Keratinocyte (primary cell): ENCODE measurements at regions not wholly inside any gene's neighbourhood (a gene's known extent, or its start where the extent isn't known, plus 50 kb on each side); places are given as distances from the start of the nearest gene placed in this dataset.

Experiments
- DNase-seq: peaks from one replicate; pipeline ENCODE4 v3.0.0-alpha.2; 2011; ENCODE audit warnings: low read depth, missing footprints, low spot score
- FAIRE-seq: peaks from 2 replicates; lab custom pipeline; 2011; peaks lifted over from hg19 to GRCh38; lab: Jason Lieb, UNC
- H2AFZ ChIP-seq: 2 replicates; pipeline ENCODE4 v1.6.0; 2012; ENCODE audit warnings: low read length, control low read depth, inconsistent platforms; ENCODE audit not compliant: control insufficient read depth
- H3K27ac ChIP-seq: 2 replicates; pipeline ENCODE4 v1.5.1; 2011; ENCODE audit warnings: low read length; ENCODE audit not compliant: control insufficient read depth, insufficient read depth
- H3K27me3 ChIP-seq: 3 replicates; pipeline ENCODE4 v1.6.0; 2011; ENCODE audit warnings: low read length; ENCODE audit not compliant: control insufficient read depth, insufficient read depth; ENCODE audit errors: extremely low read depth
- H3K36me3 ChIP-seq, 2 experiments: 2 replicates in 1 of 2; 3 replicates in 1 of 2; pipeline ENCODE4 v1.5.1; 2011; ENCODE audit warnings: low read length in 2 of 2, mild to moderate bottlenecking in 1 of 2; ENCODE audit not compliant: control insufficient read depth in 2 of 2, insufficient read depth in 2 of 2; ENCODE audit errors: extremely low read depth in 1 of 2
- H3K4me1 ChIP-seq: 3 replicates; pipeline ENCODE4 v1.5.1; 2011; ENCODE audit warnings: low read length; ENCODE audit not compliant: control insufficient read depth, insufficient read depth; ENCODE audit errors: extremely low read depth
- H3K4me2 ChIP-seq: 3 replicates; pipeline ENCODE4 v1.6.0; 2011; ENCODE audit warnings: low read depth, low read length; ENCODE audit not compliant: control insufficient read depth, insufficient read depth; ENCODE audit errors: extremely low read depth
- H3K4me3 ChIP-seq, 3 experiments: fragments of 200-600 bp in 1 of 3; sonication (generic) in 1 of 3; 2 replicates in 2 of 3; 3 replicates in 1 of 3; pipeline ENCODE4 v1.5.1; 2011 to 2016; ENCODE audit warnings: low read length in 3 of 3, mild to moderate bottlenecking in 3 of 3, control low read depth in 2 of 3, inconsistent platforms in 1 of 3, low read depth in 1 of 3, mixed read lengths in 1 of 3, mixed run types in 1 of 3, moderate library complexity in 1 of 3; ENCODE audit not compliant: control insufficient read depth in 2 of 3, insufficient read depth in 2 of 3; ENCODE audit errors: extremely low read depth in 1 of 3
- H3K79me2 ChIP-seq: 2 replicates; pipeline ENCODE4 v1.6.0; 2012; ENCODE audit warnings: low read length; ENCODE audit not compliant: control insufficient read depth, insufficient read depth
- H3K9ac ChIP-seq: 3 replicates; pipeline ENCODE4 v1.6.0; 2011; ENCODE audit warnings: low read length; ENCODE audit not compliant: control insufficient read depth, insufficient read depth; ENCODE audit errors: extremely low read depth
- H3K9me1 ChIP-seq: 3 replicates; pipeline ENCODE4 v1.6.0; 2011; ENCODE audit warnings: low read length; ENCODE audit not compliant: control insufficient read depth, insufficient read depth; ENCODE audit errors: extremely low read depth
- H3K9me3 ChIP-seq: 2 replicates; pipeline ENCODE4 v1.5.1; 2012; ENCODE audit warnings: low read depth, low read length; ENCODE audit not compliant: control insufficient read depth
- H4K20me1 ChIP-seq: 3 replicates; pipeline ENCODE4 v1.6.0; 2011; ENCODE audit warnings: low read length; ENCODE audit not compliant: control insufficient read depth, insufficient read depth; ENCODE audit errors: extremely low read depth
- EZH2 ChIP-seq: IDR thresholded peaks from one replicate; pipeline ENCODE4 v1.6.1; 2012; ENCODE audit warnings: inconsistent platforms, mild to moderate bottlenecking, low read length, moderate library complexity
- dilution Hi-C: fragments of 300-500 bp; cut with MboI; formaldehyde crosslinking; loops from one replicate; pipeline ENCODE4 v1.7.0; 2020; ENCODE audit warnings: low sequenced_read_pairs; ENCODE audit not compliant: extremely low pct_ligation_motif_present
- TF ChIP-seq, protein P1 (sequence below), 3 experiments: IDR thresholded peaks in 1 of 3; conservative IDR thresholded peaks in 1 of 3; optimal IDR thresholded peaks in 1 of 3; 2 replicates in 2 of 3; 3 replicates in 1 of 3; pipeline versions ENCODE3 to v1.5.1; 2011; ENCODE audit warnings: low read length in 3 of 3, mild to moderate bottlenecking in 3 of 3, moderate library complexity in 2 of 3, control low read depth in 1 of 3, inconsistent platforms in 1 of 3; ENCODE audit not compliant: insufficient read depth in 2 of 3; ENCODE audit errors: extremely low read depth in 1 of 3

- peak overlapping the region; percentile 28 for H3K27ac ChIP-seq
- H3K4me2 ChIP-seq: peak overlapping the region; percentile 36
- H3K9ac ChIP-seq: no peak overlapping the region
- FAIRE-seq: no peak
- no peaks in the 10 kb centered on the region for H3K9me3 ChIP-seq
- dilution Hi-C loops: no loop called here
- TF ChIP-seq, protein P1, sequence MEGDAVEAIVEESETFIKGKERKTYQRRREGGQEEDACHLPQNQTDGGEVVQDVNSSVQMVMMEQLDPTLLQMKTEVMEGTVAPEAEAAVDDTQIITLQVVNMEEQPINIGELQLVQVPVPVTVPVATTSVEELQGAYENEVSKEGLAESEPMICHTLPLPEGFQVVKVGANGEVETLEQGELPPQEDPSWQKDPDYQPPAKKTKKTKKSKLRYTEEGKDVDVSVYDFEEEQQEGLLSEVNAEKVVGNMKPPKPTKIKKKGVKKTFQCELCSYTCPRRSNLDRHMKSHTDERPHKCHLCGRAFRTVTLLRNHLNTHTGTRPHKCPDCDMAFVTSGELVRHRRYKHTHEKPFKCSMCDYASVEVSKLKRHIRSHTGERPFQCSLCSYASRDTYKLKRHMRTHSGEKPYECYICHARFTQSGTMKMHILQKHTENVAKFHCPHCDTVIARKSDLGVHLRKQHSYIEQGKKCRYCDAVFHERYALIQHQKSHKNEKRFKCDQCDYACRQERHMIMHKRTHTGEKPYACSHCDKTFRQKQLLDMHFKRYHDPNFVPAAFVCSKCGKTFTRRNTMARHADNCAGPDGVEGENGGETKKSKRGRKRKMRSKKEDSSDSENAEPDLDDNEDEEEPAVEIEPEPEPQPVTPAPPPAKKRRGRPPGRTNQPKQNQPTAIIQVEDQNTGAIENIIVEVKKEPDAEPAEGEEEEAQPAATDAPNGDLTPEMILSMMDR (optimal IDR thresholded peaks at IDR 0.05 in 1 of 3, IDR thresholded peaks at IDR 0.05 in 1 of 3, conservative IDR thresholded peaks at IDR 0.05 in 1 of 3; ENCODE audit: extremely low read depth in 1 of 3, insufficient read depth in 2 of 3, low read length in 3 of 3): no peak
- TF ChIP-seq EZH2: no peak
- H3K4me3 ChIP-seq: no peak overlapping the region
- no peaks in the 10 kb centered on the region for H4K20me1 ChIP-seq
- H3K27me3 ChIP-seq: no peaks in the 10 kb centered on the region
- H3K36me3 ChIP-seq: no peaks in the 10 kb centered on the region
- DNase-seq: peak; percentile 40
- peak overlapping the region; percentile 26 for H2AFZ ChIP-seq
- peaks cover 40% of the 10 kb centered on the region for H3K4me1 ChIP-seq
- H3K9me1 ChIP-seq: no peaks in the 10 kb centered on the region
- no peaks in the 10 kb centered on the region for H3K79me2 ChIP-seq
Measured at GRCh38 chr6:14716499-14717146, 529.2 kb upstream of the JARID2 start.

DNA sequence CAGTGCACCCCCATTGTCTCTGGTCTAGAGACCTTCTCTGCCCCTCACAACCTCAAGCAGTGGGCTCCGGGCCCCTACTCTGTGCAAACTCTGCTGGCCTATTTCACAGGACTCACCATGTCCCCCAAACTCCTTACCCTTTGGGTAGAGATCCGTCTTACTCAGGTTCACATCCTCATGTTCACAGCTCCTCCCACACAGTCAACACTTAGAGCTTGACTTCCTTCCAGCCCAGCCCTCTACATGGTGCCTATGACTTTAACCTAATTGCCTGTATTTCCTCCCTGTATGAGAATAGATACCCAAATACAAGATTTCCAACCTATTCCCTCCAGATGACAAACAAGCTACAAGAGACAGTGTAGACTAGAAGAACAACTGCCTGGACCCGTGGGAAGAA, 528.6 kb upstream of the JARID2 start:
- no peaks in the 10 kb centered on the region for H3K36me3 ChIP-seq
- H3K4me1 ChIP-seq: peaks cover 33% of the 10 kb centered on the region
- H3K9me1 ChIP-seq: no peaks in the 10 kb centered on the region
- dilution Hi-C loops: no loop called here
- DNase-seq (no peak), FAIRE-seq (no peak)
- H2AFZ ChIP-seq: no peak overlapping the region
- TF ChIP-seq, protein P1 (optimal IDR thresholded peaks at IDR 0.05 in 1 of 3, IDR thresholded peaks at IDR 0.05 in 1 of 3, conservative IDR thresholded peaks at IDR 0.05 in 1 of 3; ENCODE audit: extremely low read depth in 1 of 3, insufficient read depth in 2 of 3, low read length in 3 of 3): no peak
- no peak for TF ChIP-seq EZH2
- H3K27me3 ChIP-seq: no peaks in the 10 kb centered on the region
- H3K79me2 ChIP-seq: no peaks in the 10 kb centered on the region
- no peaks in the 10 kb centered on the region for H3K9me3 ChIP-seq
- H3K4me2 ChIP-seq: peak overlapping the region; percentile 36
- no peak overlapping the region for H3K4me3 ChIP-seq
- H3K9ac ChIP-seq: no peak overlapping the region
- H3K27ac ChIP-seq: no peak overlapping the region
- H4K20me1 ChIP-seq: no peaks in the 10 kb centered on the region
